SK-N-SH (cell line): ENCODE measurements at regions not wholly inside any gene's neighbourhood (a gene's known extent, or its start where the extent isn't known, plus 50 kb on each side); places are given as distances from the start of the nearest gene placed in this dataset.

ENCODE experiments used
- EP300 ChIP-seq, 2 experiments: IDR thresholded peaks; 2 replicates each; pipeline versions ENCODE4 v1.4.0 to v1.6.1; 2012; ENCODE audit warnings: borderline replicate concordance in 1 of 2, low read depth in 1 of 2, low read length in 1 of 2
- FOXM1 ChIP-seq: IDR thresholded peaks from 2 replicates; pipeline ENCODE4 v1.4.0; 2012; ENCODE audit warnings: low read depth, mild to moderate bottlenecking
- POLR2AphosphoS5 ChIP-seq: IDR thresholded peaks from 2 replicates; pipeline ENCODE4 v1.6.1; 2012; ENCODE audit warnings: low read depth, low read length
- RAD21 ChIP-seq: IDR thresholded peaks from 2 replicates; pipeline ENCODE4 v1.6.1; 2012; ENCODE audit warnings: mild to moderate bottlenecking, low read length
- RCOR1 ChIP-seq: fragments of 150-350 bp; IDR thresholded peaks from 2 replicates; pipeline ENCODE4 v1.6.1; 2017; ENCODE audit warnings: antibody characterized with exemption, low read length
- RFX5 ChIP-seq: IDR thresholded peaks from 2 replicates; pipeline ENCODE4 v1.6.1; 2012; ENCODE audit warnings: mild to moderate bottlenecking, improper control_type of control experiment, low read length
- TAF1 ChIP-seq: IDR thresholded peaks from 2 replicates; pipeline ENCODE4 v1.6.1; 2012; ENCODE audit warnings: low read depth, mild to moderate bottlenecking, low read length, moderate library complexity, borderline replicate concordance
- TEAD4 ChIP-seq: IDR thresholded peaks from 2 replicates; pipeline ENCODE4 v1.4.0; 2012; ENCODE audit warnings: mild to moderate bottlenecking, borderline replicate concordance; ENCODE audit not compliant: insufficient read depth
- USF2 ChIP-seq: fragments of 150-350 bp; IDR thresholded peaks from 2 replicates; pipeline ENCODE4 v1.6.1; 2017; ENCODE audit warnings: antibody characterized with exemption, low read length, low read depth, borderline replicate concordance
- YY1 ChIP-seq: IDR thresholded peaks from 2 replicates; pipeline ENCODE4 v1.4.0; 2012; ENCODE audit warnings: low read depth, mild to moderate bottlenecking
- TF ChIP-seq, protein P1 (sequence below): IDR thresholded peaks from 2 replicates; pipeline ENCODE4 v1.4.0; 2012; ENCODE audit warnings: low read depth
- TF ChIP-seq, protein P2 (sequence below): fragments of 200-600 bp; sonication (generic); IDR thresholded peaks from 2 replicates; pipeline ENCODE4 v1.6.1; 2017; ENCODE audit warnings: antibody characterized with exemption, mild to moderate bottlenecking, moderate library complexity
- TF ChIP-seq, protein P3 (sequence below): IDR thresholded peaks from 2 replicates; pipeline ENCODE4 v1.6.1; 2012; ENCODE audit warnings: mild to moderate bottlenecking, low read depth, low read length, moderate library complexity
- TF ChIP-seq, protein P4 (sequence below): IDR thresholded peaks from 2 replicates; pipeline ENCODE4 v1.4.0; 2012; ENCODE audit warnings: low read depth, borderline replicate concordance

GRCh38 chr13:64180756-64181155 lies 2765.1 kb upstream of the PCDH20 start:
- TF ChIP-seq, protein P1, sequence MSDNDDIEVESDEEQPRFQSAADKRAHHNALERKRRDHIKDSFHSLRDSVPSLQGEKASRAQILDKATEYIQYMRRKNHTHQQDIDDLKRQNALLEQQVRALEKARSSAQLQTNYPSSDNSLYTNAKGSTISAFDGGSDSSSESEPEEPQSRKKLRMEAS, result no peak
- no peak for TF ChIP-seq POLR2AphosphoS5
- no peak for TF ChIP-seq RAD21
- TF ChIP-seq, protein P2, sequence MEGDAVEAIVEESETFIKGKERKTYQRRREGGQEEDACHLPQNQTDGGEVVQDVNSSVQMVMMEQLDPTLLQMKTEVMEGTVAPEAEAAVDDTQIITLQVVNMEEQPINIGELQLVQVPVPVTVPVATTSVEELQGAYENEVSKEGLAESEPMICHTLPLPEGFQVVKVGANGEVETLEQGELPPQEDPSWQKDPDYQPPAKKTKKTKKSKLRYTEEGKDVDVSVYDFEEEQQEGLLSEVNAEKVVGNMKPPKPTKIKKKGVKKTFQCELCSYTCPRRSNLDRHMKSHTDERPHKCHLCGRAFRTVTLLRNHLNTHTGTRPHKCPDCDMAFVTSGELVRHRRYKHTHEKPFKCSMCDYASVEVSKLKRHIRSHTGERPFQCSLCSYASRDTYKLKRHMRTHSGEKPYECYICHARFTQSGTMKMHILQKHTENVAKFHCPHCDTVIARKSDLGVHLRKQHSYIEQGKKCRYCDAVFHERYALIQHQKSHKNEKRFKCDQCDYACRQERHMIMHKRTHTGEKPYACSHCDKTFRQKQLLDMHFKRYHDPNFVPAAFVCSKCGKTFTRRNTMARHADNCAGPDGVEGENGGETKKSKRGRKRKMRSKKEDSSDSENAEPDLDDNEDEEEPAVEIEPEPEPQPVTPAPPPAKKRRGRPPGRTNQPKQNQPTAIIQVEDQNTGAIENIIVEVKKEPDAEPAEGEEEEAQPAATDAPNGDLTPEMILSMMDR, result no peak
- TF ChIP-seq, protein P3, sequence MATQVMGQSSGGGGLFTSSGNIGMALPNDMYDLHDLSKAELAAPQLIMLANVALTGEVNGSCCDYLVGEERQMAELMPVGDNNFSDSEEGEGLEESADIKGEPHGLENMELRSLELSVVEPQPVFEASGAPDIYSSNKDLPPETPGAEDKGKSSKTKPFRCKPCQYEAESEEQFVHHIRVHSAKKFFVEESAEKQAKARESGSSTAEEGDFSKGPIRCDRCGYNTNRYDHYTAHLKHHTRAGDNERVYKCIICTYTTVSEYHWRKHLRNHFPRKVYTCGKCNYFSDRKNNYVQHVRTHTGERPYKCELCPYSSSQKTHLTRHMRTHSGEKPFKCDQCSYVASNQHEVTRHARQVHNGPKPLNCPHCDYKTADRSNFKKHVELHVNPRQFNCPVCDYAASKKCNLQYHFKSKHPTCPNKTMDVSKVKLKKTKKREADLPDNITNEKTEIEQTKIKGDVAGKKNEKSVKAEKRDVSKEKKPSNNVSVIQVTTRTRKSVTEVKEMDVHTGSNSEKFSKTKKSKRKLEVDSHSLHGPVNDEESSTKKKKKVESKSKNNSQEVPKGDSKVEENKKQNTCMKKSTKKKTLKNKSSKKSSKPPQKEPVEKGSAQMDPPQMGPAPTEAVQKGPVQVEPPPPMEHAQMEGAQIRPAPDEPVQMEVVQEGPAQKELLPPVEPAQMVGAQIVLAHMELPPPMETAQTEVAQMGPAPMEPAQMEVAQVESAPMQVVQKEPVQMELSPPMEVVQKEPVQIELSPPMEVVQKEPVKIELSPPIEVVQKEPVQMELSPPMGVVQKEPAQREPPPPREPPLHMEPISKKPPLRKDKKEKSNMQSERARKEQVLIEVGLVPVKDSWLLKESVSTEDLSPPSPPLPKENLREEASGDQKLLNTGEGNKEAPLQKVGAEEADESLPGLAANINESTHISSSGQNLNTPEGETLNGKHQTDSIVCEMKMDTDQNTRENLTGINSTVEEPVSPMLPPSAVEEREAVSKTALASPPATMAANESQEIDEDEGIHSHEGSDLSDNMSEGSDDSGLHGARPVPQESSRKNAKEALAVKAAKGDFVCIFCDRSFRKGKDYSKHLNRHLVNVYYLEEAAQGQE, result no peak
- TF ChIP-seq, protein P4, sequence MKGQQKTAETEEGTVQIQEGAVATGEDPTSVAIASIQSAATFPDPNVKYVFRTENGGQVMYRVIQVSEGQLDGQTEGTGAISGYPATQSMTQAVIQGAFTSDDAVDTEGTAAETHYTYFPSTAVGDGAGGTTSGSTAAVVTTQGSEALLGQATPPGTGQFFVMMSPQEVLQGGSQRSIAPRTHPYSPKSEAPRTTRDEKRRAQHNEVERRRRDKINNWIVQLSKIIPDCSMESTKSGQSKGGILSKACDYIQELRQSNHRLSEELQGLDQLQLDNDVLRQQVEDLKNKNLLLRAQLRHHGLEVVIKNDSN, result no peak
- no peak for TF ChIP-seq FOXM1
- no peak for TF ChIP-seq TAF1
- no peak for TF ChIP-seq RFX5
- no peak for TF ChIP-seq RCOR1
- no peak for TF ChIP-seq YY1
- TF ChIP-seq USF2, result no peak
- TF ChIP-seq TEAD4, result no peak
- TF ChIP-seq EP300 (IDR thresholded peaks at IDR 0.05; ENCODE audit: borderline replicate concordance in 1 of 2, low read depth in 1 of 2, low read length in 1 of 2), result no peak
